ENCODE measurements at regions not wholly inside any gene's neighbourhood (a gene's known extent, or its start where the extent isn't known, plus 50 kb on each side); places are given as distances from the start of the nearest gene placed in this dataset.

GRCh38 chr5:142211918-142212317 is 103.3 kb downstream of the NDFIP1 start:
- no peak for TF ChIP-seq ARNTL (CRISPR knock-in tag; IDR thresholded peaks at IDR 0.05; ENCODE audit: borderline replicate concordance, low read depth)
- no peak for TF ChIP-seq ZFP30 (CRISPR knock-in tag; IDR thresholded peaks at IDR 0.05)
- TF ChIP-seq PATZ1 (CRISPR knock-in tag; IDR thresholded peaks at IDR 0.05; ENCODE audit: borderline replicate concordance) = no peak
- TF ChIP-seq ZNF8 (CRISPR knock-in tag; IDR thresholded peaks at IDR 0.05) = no peak
- TF ChIP-seq ZNF565 (CRISPR knock-in tag; conservative IDR thresholded peaks at IDR 0.05; ENCODE audit: low read depth) = no peak

Data from SK-N-SH treated with all-trans-retinoic acid at 6 μM for 48 hours (cell line).